K562 (cell line): ENCODE measurements at regions not wholly inside any gene's neighbourhood (a gene's known extent, or its start where the extent isn't known, plus 50 kb on each side); places are given as distances from the start of the nearest gene placed in this dataset.

ENCODE experiments used
- ATAC-seq: fragments of 200-7000 bp; cut with Tn5 transposase; 3 replicates; pipeline ENCODE4 v1.9.1; 2020; ENCODE audit warnings: moderate library complexity
- BruUV-seq: library from RNA; stranded (reverse); fragments of 400-500 nt; replicated peaks from 2 replicates; lab custom pipeline; 2021; lab: Mats Ljungman, UMichigan
- CTCF ChIA-PET: fragments of 300-600 bp; formaldehyde crosslinking; extraction: SDS; loops from one replicate; lab custom pipeline; 2021; ENCODE audit warnings: low intra/inter-chr PET ratio; lab: Yijun Ruan, JAX
- POLR2A ChIA-PET: fragments of 300-600, 350-650 bp; sonication (Branson Sonifier 250); formaldehyde crosslinking; extraction: SDS; loops from one replicate; lab custom pipeline; 2021; ENCODE audit warnings: antibody characterized with exemption, inconsistent platforms; lab: Yijun Ruan, JAX
- DNase-seq, 4 experiments: peaks; one replicate each; pipeline versions ENCODE4 v3.0.0 to v3.0.0-alpha.2; 2011 to 2018; ENCODE audit warnings: low spot score in 3 of 4, mixed read lengths in 3 of 4; ENCODE audit errors: extremely low read depth in 1 of 4
- FAIRE-seq: peaks from 2 replicates; lab custom pipeline; 2011; peaks lifted over from hg19 to GRCh38; lab: Jason Lieb, UNC
- H2AFZ ChIP-seq: 2 replicates; pipeline ENCODE4 v1.6.0; 2011; ENCODE audit warnings: low read depth, low read length, control low read depth, inconsistent platforms
- H3K27ac ChIP-seq: fragments of 200-600 bp; 3 replicates; pipeline ENCODE4 v1.8.0; 2011; ENCODE audit warnings: low read depth, mild to moderate bottlenecking, control low read depth, inconsistent platforms, low read length, moderate library complexity, mixed read lengths; ENCODE audit errors: extremely low read depth
- H3K27me3 ChIP-seq, 2 experiments: fragments of 300-600 bp in 1 of 2; 2 replicates in 1 of 2; 3 replicates in 1 of 2; pipeline versions ENCODE4 v1.6.0 to v1.8.0; 2011; ENCODE audit warnings: inconsistent platforms in 2 of 2, low read length in 2 of 2, mild to moderate bottlenecking in 1 of 2, mixed read lengths in 1 of 2, moderate library complexity in 1 of 2; ENCODE audit not compliant: control insufficient read depth in 2 of 2, insufficient read depth in 2 of 2
- H3K36me3 ChIP-seq: fragments of 300-600 bp; 3 replicates; pipeline ENCODE4 v1.8.0; 2011; ENCODE audit warnings: mild to moderate bottlenecking, low read length, inconsistent platforms; ENCODE audit not compliant: control insufficient read depth, insufficient read depth
- H3K4me1 ChIP-seq, 2 experiments: fragments of 200-600 bp in 1 of 2; replicated peaks in 1 of 2; 2 replicates in 1 of 2; 3 replicates in 1 of 2; pipeline versions ENCODE4 v1.5.1 to v1.8.0; 2011; ENCODE audit warnings: inconsistent platforms in 2 of 2, low read length in 2 of 2, mild to moderate bottlenecking in 1 of 2, mixed read lengths in 1 of 2, moderate library complexity in 1 of 2; ENCODE audit not compliant: control insufficient read depth in 2 of 2, insufficient read depth in 2 of 2
- H3K4me2 ChIP-seq: 2 replicates; pipeline ENCODE4 v1.6.1; 2011; ENCODE audit warnings: low read length, control low read depth, inconsistent platforms, mixed read lengths; ENCODE audit not compliant: insufficient read depth
- H3K4me3 ChIP-seq: fragments of 200-600 bp; sonication (generic), shearing (Covaris generic); 2 replicates; pipeline ENCODE4 v1.5.1; 2016; ENCODE audit warnings: control low read depth, inconsistent platforms
- H3K79me2 ChIP-seq: fragments of 200-600 bp; 3 replicates; pipeline ENCODE4 v1.8.0; 2011; ENCODE audit warnings: low read length, inconsistent platforms; ENCODE audit not compliant: control insufficient read depth, insufficient read depth
- H3K9ac ChIP-seq, 2 experiments: 2 replicates each; pipeline versions ENCODE4 v1.6.0 to v1.6.1; 2011; ENCODE audit warnings: low read depth in 2 of 2, low read length in 2 of 2, control low read depth in 1 of 2, inconsistent platforms in 1 of 2, mild to moderate bottlenecking in 1 of 2, mixed read lengths in 1 of 2; ENCODE audit not compliant: insufficient read depth in 1 of 2
- H3K9me1 ChIP-seq: one replicate; pipeline ENCODE4 v1.6.0; 2011; ENCODE audit warnings: inconsistent platforms, mild to moderate bottlenecking, low read length, moderate library complexity; ENCODE audit not compliant: control insufficient read depth, insufficient read depth
- H3K9me3 ChIP-seq: replicated peaks from 2 replicates; pipeline ENCODE4 v1.5.1; 2011; ENCODE audit warnings: low read depth, low read length, inconsistent platforms; ENCODE audit not compliant: control insufficient read depth, insufficient read depth
- H4K20me1 ChIP-seq: replicated peaks from 2 replicates; pipeline ENCODE4 v1.6.1; 2011; ENCODE audit warnings: low read length, inconsistent platforms, mixed read lengths; ENCODE audit not compliant: control insufficient read depth, insufficient read depth
- CREBBP ChIP-seq: IDR thresholded peaks from one replicate; pipeline ENCODE4 v1.6.1; 2012; ENCODE audit warnings: low read depth, mild to moderate bottlenecking, control low read depth, inconsistent platforms, low read length
- CTCFL ChIP-seq: IDR thresholded peaks from 2 replicates; pipeline ENCODE4 v1.6.1; 2011; ENCODE audit warnings: borderline replicate concordance, low read depth, mild to moderate bottlenecking, moderate library complexity, low read length; ENCODE audit not compliant: insufficient read depth, poor library complexity, severe bottlenecking
- ELF2 ChIP-seq: fragments of 250-450 bp; sonication (Bioruptor Pico); IDR thresholded peaks from 2 replicates; pipeline ENCODE4 v1.5.0; 2021; ENCODE audit warnings: mild to moderate bottlenecking
- ETS2 ChIP-seq: IDR thresholded peaks from 2 replicates; pipeline ENCODE4 v1.6.1; 2016; ENCODE audit warnings: borderline replicate concordance, missing genetic modification characterization, mild to moderate bottlenecking, moderate library complexity, missing compliant biosample characterization; ENCODE audit not compliant: poor library complexity, severe bottlenecking
- HDAC3 ChIP-seq: fragments of 450-650 bp; IDR thresholded peaks from 2 replicates; pipeline ENCODE4 v1.6.1; 2018; ENCODE audit warnings: borderline replicate concordance, mild to moderate bottlenecking, moderate library complexity; ENCODE audit not compliant: partially characterized antibody
- IRF2 ChIP-seq: sonication (generic); formaldehyde crosslinking; IDR thresholded peaks from 2 replicates; pipeline ENCODE4 v1.8.1; 2022; ENCODE audit warnings: mild to moderate bottlenecking, missing genetic modification reagents
- KAT7 ChIP-seq: sonication (generic); formaldehyde crosslinking; IDR thresholded peaks from 2 replicates; pipeline ENCODE4 v1.8.0; 2022; ENCODE audit warnings: missing genetic modification reagents, mild to moderate bottlenecking, borderline replicate concordance
- ZFP36 ChIP-seq: fragments of 150-350 bp; IDR thresholded peaks from 2 replicates; pipeline ENCODE4 v1.6.1; 2018; ENCODE audit warnings: low read length, low read depth; ENCODE audit not compliant: partially characterized antibody
- ZNF398 ChIP-seq: fragments of 250-450 bp; sonication (Bioruptor Pico); IDR thresholded peaks from 2 replicates; pipeline ENCODE4 v1.8.0; 2021; ENCODE audit warnings: moderate library complexity, mild to moderate bottlenecking, inconsistent platforms
- ZNF551 ChIP-seq: fragments of 250-450 bp; sonication (Bioruptor Pico); IDR thresholded peaks from 2 replicates; pipeline ENCODE4 v1.5.0; 2021; ENCODE audit warnings: mild to moderate bottlenecking, moderate library complexity
- in situ Hi-C: fragments of 300-500 bp; cut with MboI; formaldehyde crosslinking; loops from 4 replicates; pipeline ENCODE4 v1.15.0; 2018; ENCODE audit warnings: inconsistent platforms, mixed read lengths
- intact Hi-C: fragments of 100-400 bp; cut with micrococcal nuclease; formaldehyde crosslinking; loops from 2 replicates; pipeline ENCODE4 v1.14.2; 2022

- no TSS peak for BruUV-seq
- H2AFZ ChIP-seq: no peak overlapping the region
- no peaks in the 10 kb centered on the region for H3K79me2 ChIP-seq
- H3K27ac ChIP-seq: no peak overlapping the region
- no peak overlapping the region for H3K4me2 ChIP-seq
- no peak overlapping the region for H3K4me3 ChIP-seq
- TF ChIP-seq ELF2: no peak
- TF ChIP-seq CREBBP: no peak
- no peak for TF ChIP-seq KAT7 (CRISPR knock-in tag)
- TF ChIP-seq ZNF398 (CRISPR knock-in tag): no peak
- no peak for TF ChIP-seq CTCFL
- no peak for TF ChIP-seq HDAC3
- no peak for TF ChIP-seq ZFP36
- TF ChIP-seq ETS2 (tag): no peak
- TF ChIP-seq IRF2 (CRISPR knock-in tag): no peak
- no peak for TF ChIP-seq ZNF551 (CRISPR knock-in tag)
- no peaks in the 10 kb centered on the region for H3K9me3 ChIP-seq
- ATAC-seq: no peak
- H4K20me1 ChIP-seq: no peaks in the 10 kb centered on the region
- intact Hi-C loops: no loop called here
- in situ Hi-C loops: no loop called here
- H3K9me1 ChIP-seq: no peaks in the 10 kb centered on the region
- H3K36me3 ChIP-seq: no peaks in the 10 kb centered on the region
- no peaks in the 10 kb centered on the region for H3K4me1 ChIP-seq
- ChIA-PET CTCF (no interaction called here), POLR2A (no interaction called here)
- FAIRE-seq: no peak
- H3K27me3 ChIP-seq: no peaks in the 10 kb centered on the region
- DNase-seq: no peak
- H3K9ac ChIP-seq: no peak overlapping the region
These were observed 1289.2 kb upstream of the PCDH20 start for GRCh38 chr13:62704875-62705274.
